Adrenal gland (tissue), 9 donors: ENCODE measurements at regions not wholly inside any gene's neighbourhood (a gene's known extent, or its start where the extent isn't known, plus 50 kb on each side); places are given as distances from the start of the nearest gene placed in this dataset.

Experiments used
- DNase-seq, 7 donors: peaks; one replicate each; pipeline ENCODE4 v3.0.0-alpha.2; 2019 to 2020
- H3K27ac ChIP-seq, 5 donors: fragments of 200-600 bp; sonication (generic) in 4 of 5; 1 replicate in 3 of 5; 2 replicates in 2 of 5; pipeline versions ENCODE4 v1.5.1 to v1.8.0; 2016 to 2020; ENCODE audit warnings: mild to moderate bottlenecking in 1 of 5
- H3K27me3 ChIP-seq: fragments of 200-600 bp; 2 replicates; pipeline ENCODE4 v1.8.0; 2021
- H3K36me3 ChIP-seq, 2 donors: fragments of 200-600 bp; replicated peaks in 1 of 2; 1 replicate in 1 of 2; 2 replicates in 1 of 2; pipeline versions ENCODE4 v1.5.1 to v1.8.0; 2018 to 2022
- H3K4me1 ChIP-seq, 2 donors: fragments of 200-600 bp; replicated peaks in 1 of 2; 1 replicate in 1 of 2; 2 replicates in 1 of 2; pipeline versions ENCODE4 v1.5.1 to v1.8.0; 2018 to 2021
- H3K4me3 ChIP-seq, 4 donors: fragments of 200-600 bp; sonication (generic) in 3 of 4; one replicate each; pipeline ENCODE4 v1.5.1; 2016 to 2018
- H3K9me3 ChIP-seq, 3 donors: fragments of 200-600 bp; sonication (generic) in 1 of 3; replicated peaks in 1 of 3; 1 replicate in 2 of 3; 2 replicates in 1 of 3; pipeline versions ENCODE4 v1.5.1 to v1.8.0; 2016 to 2021
- CTCF ChIP-seq, 6 experiments: fragments of 450-650 bp in 4 of 6; fragments of 200-600 bp in 2 of 6; sonication (generic) in 1 of 6; IDR thresholded peaks; 1 replicate in 5 of 6; 2 replicates in 1 of 6; pipeline versions ENCODE4 v1.5.1 to v1.8.0; 2016 to 2021; ENCODE audit warnings: antibody characterized with exemption in 6 of 6, mild to moderate bottlenecking in 2 of 6, moderate library complexity in 1 of 6
- POLR2A ChIP-seq, 2 donors: fragments of 450-650 bp; IDR thresholded peaks; one replicate each; pipeline ENCODE4 v1.6.1; 2017; ENCODE audit warnings: antibody characterized with exemption in 2 of 2, mild to moderate bottlenecking in 2 of 2, moderate library complexity in 1 of 2
- WGBS, 4 donors: extraction: QIAGEN DNeasy Blood & Tissue Kit in 2 of 4; methylation state at CpG; one replicate each; pipeline versions ENCODE4 v1.1.5 to v1.1.7; 2013 to 2017; 5-methylcytosine and 5-hydroxymethylcytosine counted together
- intact Hi-C, 2 donors: fragments of 100-400 bp; cut with DNase I; formaldehyde crosslinking; loops; one replicate each; pipeline versions ENCODE4 v1.14.1 to v1.15.0; 2022 to 2023
- donor health status: healthy with polysubstance abuse.
- donor health status: Bipolar disorder and iron deficiency.
- donor health status: DM: yes; HTN: yes; CAD: no.
- donor health status: DM: no; HTN: no; CAD: no.
- donor health status: DM: no; HTN: no; CAD: no.

- intact Hi-C loops = no loop called here
- H3K4me3 ChIP-seq = no peak overlapping the region
- no peak for TF ChIP-seq POLR2A (IDR thresholded peaks at IDR 0.05)
- TF ChIP-seq CTCF (IDR thresholded peaks at IDR 0.05) = no peak
- H3K9me3 ChIP-seq = no peaks in the 10 kb centered on the region
- no peaks in the 10 kb centered on the region for H3K27me3 ChIP-seq
- 74 to 79% (median 78%) methylated on average over 5 of the region's 5 CpGs for WGBS, 4 donors
- DNase-seq = no peak
- H3K27ac ChIP-seq = no peak overlapping the region
- H3K36me3 ChIP-seq = no peaks in the 10 kb centered on the region
- no peaks in the 10 kb centered on the region for H3K4me1 ChIP-seq
Measured at GRCh38 chr14:44384093-44384492, 123.0 kb downstream of the FSCB start.

GRCh38 chr14:44383636-44384035 lies 123.4 kb downstream of the FSCB start:
- intact Hi-C loops = no loop called here
- no peak for DNase-seq
- H3K36me3 ChIP-seq = no peaks in the 10 kb centered on the region
- no peak overlapping the region for H3K27ac ChIP-seq
- no peak for TF ChIP-seq POLR2A (IDR thresholded peaks at IDR 0.05)
- TF ChIP-seq CTCF (IDR thresholded peaks at IDR 0.05) = no peak
- no peaks in the 10 kb centered on the region for H3K4me1 ChIP-seq
- no peak overlapping the region for H3K4me3 ChIP-seq
- no peaks in the 10 kb centered on the region for H3K27me3 ChIP-seq
- H3K9me3 ChIP-seq = no peaks in the 10 kb centered on the region

GRCh38 chr14:44379292-44379977 lies 127.6 kb downstream of the FSCB start:
- intact Hi-C loops = no loop called here
- Histone ChIP-seq H3K4me1 (no peaks in the 10 kb centered on the region), H3K27me3 (no peaks in the 10 kb centered on the region), H3K4me3 (no peak overlapping the region), H3K36me3 (no peaks in the 10 kb centered on the region), H3K9me3 (no peaks in the 10 kb centered on the region), H3K27ac (no peak overlapping the region)
- whole genome bisulfite sequencing, 4 donors = 61 to 69% (median 63%) methylated on average over 5 of the region's 5 CpGs
- no peak for TF ChIP-seq POLR2A (IDR thresholded peaks at IDR 0.05)
- no peak for TF ChIP-seq CTCF (IDR thresholded peaks at IDR 0.05)
- DNase-seq = no peak

GRCh38 chr14:44374906-44375305 lies 132.2 kb downstream of the FSCB start:
- Histone ChIP-seq H3K9me3 (no peaks in the 10 kb centered on the region), H3K4me3 (no peak overlapping the region), H3K27me3 (no peaks in the 10 kb centered on the region), H3K4me1 (no peaks in the 10 kb centered on the region), H3K36me3 (no peaks in the 10 kb centered on the region), H3K27ac (no peak overlapping the region)
- intact Hi-C loops = no loop called here
- WGBS, 4 donors = 59 to 76% (median 72%) methylated on average over 1 of the region's 1 CpG
- DNase-seq = no peak
- TF ChIP-seq POLR2A (IDR thresholded peaks at IDR 0.05) (no peak), CTCF (IDR thresholded peaks at IDR 0.05) (no peak)
